AG04450 (cell line): ENCODE measurements at regions not wholly inside any gene's neighbourhood (a gene's known extent, or its start where the extent isn't known, plus 50 kb on each side); places are given as distances from the start of the nearest gene placed in this dataset.

ENCODE experiments used
- CTCF ChIA-PET: fragments of 300-600, 350-600 bp; formaldehyde crosslinking; extraction: SDS; loops from one replicate; lab custom pipeline; 2022; ENCODE audit warnings: antibody characterized with exemption, inconsistent platforms; lab: Charles Lee
- POLR2A ChIA-PET: fragments of 350-600 bp; formaldehyde crosslinking; extraction: SDS; loops from one replicate; lab custom pipeline; 2021; ENCODE audit warnings: antibody characterized with exemption, inconsistent platforms; lab: Yijun Ruan, JAX
- DNase-seq: peaks from one replicate; pipeline ENCODE4 v3.0.0-alpha.2; 2011; ENCODE audit warnings: low read depth, low spot score
- H3K27ac ChIP-seq: one replicate; pipeline ENCODE4 v1.5.1; 2012; ENCODE audit warnings: low read depth, low read length, control low read depth
- H3K27me3 ChIP-seq: one replicate; pipeline ENCODE4 v1.6.0; 2012; ENCODE audit warnings: low read length; ENCODE audit not compliant: control insufficient read depth, insufficient read depth
- H3K4me3 ChIP-seq: 2 replicates; pipeline ENCODE4 v1.5.1; 2011; ENCODE audit warnings: mild to moderate bottlenecking, low read depth, low read length, control low read depth
- H3K9me3 ChIP-seq: 2 replicates; pipeline ENCODE4 v1.5.1; 2012; ENCODE audit warnings: low read length; ENCODE audit not compliant: control insufficient read depth, insufficient read depth
- TF ChIP-seq, protein P1 (sequence below): IDR thresholded peaks from 2 replicates; pipeline ENCODE4 v1.5.1; 2011; ENCODE audit warnings: low read depth, low read length, control low read depth, inconsistent platforms

DNA sequence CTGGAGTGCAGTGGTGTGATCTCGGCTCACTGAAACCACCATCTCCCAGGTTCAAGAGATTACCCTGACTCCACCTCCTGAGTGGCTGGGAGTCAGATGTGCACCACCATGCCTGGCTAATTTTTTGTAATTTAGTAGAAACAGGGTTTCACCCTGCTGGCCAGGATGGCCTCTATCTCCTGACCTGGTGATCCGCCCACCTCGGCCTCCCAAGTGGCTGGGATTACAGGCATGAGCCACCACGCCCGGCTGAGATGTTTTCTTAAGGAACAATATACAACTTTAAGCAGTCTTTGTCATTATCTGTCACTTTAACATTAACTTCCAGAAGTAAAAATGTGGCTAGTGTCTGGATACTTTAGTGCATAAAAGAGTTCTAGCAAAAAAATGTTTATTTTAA lies 272.6 kb upstream of the FAT3 start:
- no peaks in the 10 kb centered on the region for H3K27me3 ChIP-seq
- POLR2A ChIA-PET: no interaction called here
- no peaks in the 10 kb centered on the region for H3K9me3 ChIP-seq
- CTCF ChIA-PET: no interaction called here
- H3K4me3 ChIP-seq: no peak overlapping the region
- DNase-seq: no peak
- no peak overlapping the region for H3K27ac ChIP-seq
- TF ChIP-seq, protein P1, sequence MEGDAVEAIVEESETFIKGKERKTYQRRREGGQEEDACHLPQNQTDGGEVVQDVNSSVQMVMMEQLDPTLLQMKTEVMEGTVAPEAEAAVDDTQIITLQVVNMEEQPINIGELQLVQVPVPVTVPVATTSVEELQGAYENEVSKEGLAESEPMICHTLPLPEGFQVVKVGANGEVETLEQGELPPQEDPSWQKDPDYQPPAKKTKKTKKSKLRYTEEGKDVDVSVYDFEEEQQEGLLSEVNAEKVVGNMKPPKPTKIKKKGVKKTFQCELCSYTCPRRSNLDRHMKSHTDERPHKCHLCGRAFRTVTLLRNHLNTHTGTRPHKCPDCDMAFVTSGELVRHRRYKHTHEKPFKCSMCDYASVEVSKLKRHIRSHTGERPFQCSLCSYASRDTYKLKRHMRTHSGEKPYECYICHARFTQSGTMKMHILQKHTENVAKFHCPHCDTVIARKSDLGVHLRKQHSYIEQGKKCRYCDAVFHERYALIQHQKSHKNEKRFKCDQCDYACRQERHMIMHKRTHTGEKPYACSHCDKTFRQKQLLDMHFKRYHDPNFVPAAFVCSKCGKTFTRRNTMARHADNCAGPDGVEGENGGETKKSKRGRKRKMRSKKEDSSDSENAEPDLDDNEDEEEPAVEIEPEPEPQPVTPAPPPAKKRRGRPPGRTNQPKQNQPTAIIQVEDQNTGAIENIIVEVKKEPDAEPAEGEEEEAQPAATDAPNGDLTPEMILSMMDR: no peak

DNA sequence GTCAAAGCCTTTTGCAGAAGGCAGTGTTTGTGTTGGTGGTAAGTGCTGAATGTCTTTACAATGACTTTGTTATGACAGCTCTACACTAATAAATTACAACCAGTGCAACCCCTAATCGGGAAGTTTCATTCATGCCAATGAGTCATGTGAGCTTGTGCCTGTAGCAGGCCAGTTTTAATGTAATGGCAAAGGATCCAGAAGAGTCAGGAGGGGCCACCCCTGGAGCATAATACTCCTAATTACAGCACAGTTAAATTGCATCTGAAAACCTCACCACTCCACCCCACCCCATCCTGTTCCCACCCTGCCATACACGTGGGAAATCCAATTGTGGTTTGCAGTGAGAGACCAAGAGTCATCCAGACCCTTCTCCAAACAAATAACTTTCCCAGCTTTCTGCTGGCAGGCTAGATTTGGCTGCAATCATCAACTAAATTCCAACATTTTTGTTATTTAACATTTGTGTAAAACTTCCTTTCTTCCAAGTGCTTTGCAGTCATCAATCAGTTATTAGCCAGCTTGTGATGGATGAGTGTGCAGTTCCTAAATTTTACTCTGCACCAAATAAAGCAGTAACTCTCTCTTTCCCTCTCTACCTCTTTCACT lies 277.3 kb upstream of the FAT3 start:
- no peaks in the 10 kb centered on the region for H3K9me3 ChIP-seq
- TF ChIP-seq, protein P1: no peak
- no peak overlapping the region for H3K4me3 ChIP-seq
- POLR2A ChIA-PET: interaction anchor here (0.6 kb wide), 1 partner anchor 37 kb away, joined by 3 read pairs; no protein-coding TSS in a partner anchor
- CTCF ChIA-PET: no interaction called here
- H3K27me3 ChIP-seq: no peaks in the 10 kb centered on the region
- DNase-seq: no peak
- H3K27ac ChIP-seq: no peak overlapping the region

DNA sequence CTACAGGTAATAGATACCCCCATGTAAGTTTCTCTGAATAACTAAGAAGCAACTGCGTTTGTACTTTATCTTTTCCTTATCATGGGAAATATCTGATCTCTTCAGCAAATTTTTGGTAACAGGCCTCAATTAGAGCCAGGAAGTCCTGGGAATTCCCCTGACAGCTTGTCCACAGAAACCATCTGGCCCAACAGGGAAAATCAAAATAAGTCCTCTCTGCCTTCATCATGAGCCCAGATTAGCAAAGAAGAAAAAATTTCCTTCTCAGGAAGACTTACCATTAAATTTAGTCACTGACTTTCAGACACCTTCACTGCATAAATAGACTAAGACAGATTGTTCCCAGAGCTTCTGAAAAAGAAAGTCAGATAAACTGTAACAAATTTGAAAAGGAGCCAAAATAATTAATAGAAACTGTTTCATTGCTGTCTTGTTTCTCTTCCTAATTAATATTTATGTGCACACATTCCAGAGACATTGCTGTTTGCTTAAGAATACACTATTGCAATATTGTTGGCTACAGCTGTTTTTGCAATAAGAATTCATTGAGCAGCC lies 278.1 kb upstream of the FAT3 start:
- CTCF ChIA-PET: no interaction called here

DNA sequence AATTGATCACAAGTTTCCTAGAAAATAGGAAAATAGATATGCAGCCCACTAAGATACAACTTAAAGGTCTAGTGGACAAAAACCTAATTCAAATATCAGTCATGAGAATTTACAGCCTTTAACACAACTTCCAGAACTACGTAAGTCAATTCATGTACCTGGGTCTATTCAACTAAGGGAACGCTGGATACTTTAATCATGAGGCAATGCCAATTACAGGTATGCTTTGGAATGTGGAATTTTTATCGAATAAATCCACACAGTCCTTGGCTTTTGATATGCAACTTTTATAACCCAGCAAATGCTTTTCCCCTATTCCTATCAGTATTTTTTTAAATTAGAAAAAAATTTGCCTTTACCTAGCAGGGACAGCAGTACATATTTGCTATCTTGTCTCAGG lies 289.5 kb upstream of the FAT3 start:
- H3K27ac ChIP-seq: no peak overlapping the region
- no peaks in the 10 kb centered on the region for H3K9me3 ChIP-seq
- TF ChIP-seq, protein P1: no peak
- no peak for DNase-seq
- H3K27me3 ChIP-seq: no peaks in the 10 kb centered on the region
- ChIA-PET POLR2A (no interaction called here), CTCF (no interaction called here)
- no peak overlapping the region for H3K4me3 ChIP-seq

More for the DNA sequence above, 278.1 kb upstream of the FAT3 start:
- Histone ChIP-seq H3K27ac (no peak overlapping the region), H3K4me3 (no peak overlapping the region), H3K27me3 (no peaks in the 10 kb centered on the region), H3K9me3 (no peaks in the 10 kb centered on the region)
- no peak for DNase-seq
- POLR2A ChIA-PET: no interaction called here
- TF ChIP-seq, protein P1: no peak

DNA sequence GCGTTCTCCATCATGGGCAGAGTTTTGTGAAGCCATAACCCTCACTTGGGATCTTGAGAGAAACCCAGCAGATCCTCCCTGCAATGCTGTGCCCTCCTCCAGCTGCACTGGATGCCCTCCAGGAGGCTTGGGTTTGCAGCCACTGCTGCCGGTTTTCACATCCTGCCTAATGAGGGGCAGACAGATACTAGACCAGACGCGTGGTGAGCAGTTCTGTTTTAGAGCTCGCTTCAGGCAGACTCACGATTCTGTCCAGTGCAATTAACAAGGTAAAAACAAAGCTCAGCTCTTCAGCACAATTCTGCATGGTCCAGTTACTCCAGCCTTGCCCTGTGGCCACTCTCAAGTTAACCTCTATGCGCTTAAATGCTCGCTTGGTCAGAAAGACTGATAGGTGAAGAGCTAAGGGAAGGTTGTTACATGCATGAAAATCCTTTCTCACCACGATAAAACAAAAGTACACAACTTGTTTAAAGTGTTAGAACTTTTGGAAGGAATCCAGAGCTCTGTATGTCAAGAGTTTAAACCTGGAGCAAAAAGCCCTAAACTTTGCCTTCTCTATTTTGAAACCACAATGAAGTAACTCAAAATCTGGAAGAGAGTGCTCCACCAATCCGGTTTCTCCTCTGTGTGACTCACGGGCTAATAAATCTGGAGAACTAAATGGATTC lies 292.3 kb upstream of the FAT3 start:
- POLR2A ChIA-PET: no interaction called here
- no peak overlapping the region for H3K4me3 ChIP-seq
- H3K27ac ChIP-seq: no peak overlapping the region
- H3K27me3 ChIP-seq: no peaks in the 10 kb centered on the region
- TF ChIP-seq, protein P1: no peak
- H3K9me3 ChIP-seq: no peaks in the 10 kb centered on the region
- CTCF ChIA-PET: no interaction called here
- no peak for DNase-seq
